ENCODE measurements at regions not wholly inside any gene's neighbourhood (a gene's known extent, or its start where the extent isn't known, plus 50 kb on each side); places are given as distances from the start of the nearest gene placed in this dataset.

DNA sequence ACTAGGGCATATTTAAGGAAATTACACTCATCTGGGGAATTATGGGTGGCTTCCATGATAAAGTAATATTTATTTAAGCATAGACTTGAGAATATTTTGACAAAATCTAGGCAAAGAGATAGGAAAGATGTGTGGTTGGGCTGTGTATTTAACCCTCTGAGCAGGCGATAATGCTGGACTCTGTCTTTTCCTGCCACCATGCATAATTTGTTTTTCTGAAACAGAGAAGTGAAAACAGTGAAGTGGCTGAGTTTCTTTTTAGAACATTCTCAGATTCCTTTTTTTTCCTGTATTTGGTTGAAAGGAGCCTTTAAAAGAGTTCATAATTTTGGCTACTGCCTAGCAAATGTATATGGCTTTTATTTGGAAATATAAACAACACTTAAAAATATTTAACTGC lies 104.8 kb upstream of the CDH19 start:
- no peak overlapping the region for H3K4me2 ChIP-seq (ENCODE audit: insufficient read depth, low read length, poor library complexity, severe bottlenecking)
- H2AFZ ChIP-seq (ENCODE audit: low read length), result peak overlapping the region; percentile 32
- H3K27ac ChIP-seq (replicated peaks; ENCODE audit: low read length), result no peak overlapping the region
- no peak overlapping the region for H2BK12ac ChIP-seq (ENCODE audit: low read length)
- H3K18ac ChIP-seq (ENCODE audit: low read length), result no peak overlapping the region
- no peak overlapping the region for H3K9ac ChIP-seq (ENCODE audit: low read depth, low read length, poor library complexity)
- H2BK5ac ChIP-seq (ENCODE audit: low read length), result no peak overlapping the region
- no peak overlapping the region for H2BK15ac ChIP-seq (ENCODE audit: low read length)
- no peaks in the 10 kb centered on the region for H3K9me3 ChIP-seq (replicated peaks in 1 of 2; ENCODE audit: control insufficient read depth in 2 of 2, insufficient read depth in 1 of 2, low read depth in 1 of 2, low read length in 2 of 2)
- no peak overlapping the region for H3K14ac ChIP-seq (ENCODE audit: low read length)
- no peak overlapping the region for H2AK5ac ChIP-seq (ENCODE audit: low read depth, low read length)
- H3K36me3 ChIP-seq (replicated peaks in 1 of 2; ENCODE audit: control insufficient read depth in 2 of 2, insufficient read depth in 2 of 2, low read length in 2 of 2), result no peaks in the 10 kb centered on the region
- no peak overlapping the region for H3K4ac ChIP-seq (ENCODE audit: low read length)
- H2BK120ac ChIP-seq (ENCODE audit: low read depth, low read length), result no peak overlapping the region
- no peak overlapping the region for H4K8ac ChIP-seq (ENCODE audit: low read depth, low read length)
- no peaks in the 10 kb centered on the region for H3K27me3 ChIP-seq (ENCODE audit: control insufficient read depth in 3 of 3, insufficient read depth in 3 of 3, low read depth in 1 of 3, low read length in 3 of 3)
- H3K4me1 ChIP-seq (ENCODE audit: control insufficient read depth in 2 of 2, insufficient read depth in 1 of 2, low read depth in 1 of 2, low read length in 2 of 2), result no peaks in the 10 kb centered on the region
- H4K91ac ChIP-seq (ENCODE audit: low read depth, low read length, poor library complexity), result no peak overlapping the region
- WGBS, 2 donors (ENCODE audit: extremely low coverage in 2 of 2, insufficient read length in 2 of 2, insufficient replicate concordance in 1 of 2), result no CpG with 5 or more reads among the region's 1 CpG
- no peaks in the 10 kb centered on the region for H3K79me1 ChIP-seq (ENCODE audit: low read depth, low read length)
- H3K4me3 ChIP-seq (ENCODE audit: low read length in 2 of 2), result no peak overlapping the region
- no peak for DNase-seq (ENCODE audit: low spot score)
- H3K23ac ChIP-seq (ENCODE audit: low read depth, low read length, poor library complexity), result no peak overlapping the region

DNA sequence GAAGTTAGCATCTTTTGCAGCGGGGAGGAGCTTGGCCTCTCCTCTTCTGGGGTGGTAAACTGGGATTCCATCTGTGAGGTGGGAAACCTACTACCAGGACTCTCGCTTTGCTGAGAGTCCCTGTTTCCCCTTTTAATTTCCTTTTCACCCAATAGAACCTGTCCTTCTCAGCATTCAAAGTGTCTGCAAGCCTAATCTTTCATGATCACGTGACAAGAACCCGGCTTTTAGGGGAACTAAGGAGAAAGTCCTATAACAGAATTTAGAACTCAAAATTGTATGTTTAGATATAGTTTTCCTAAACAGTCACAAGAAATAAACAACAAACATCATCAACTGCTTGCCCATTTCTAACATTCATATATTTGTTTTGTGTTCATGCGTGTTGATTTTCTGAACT lies 103.6 kb upstream of the CDH19 start:
- no peaks in the 10 kb centered on the region for H3K79me1 ChIP-seq (ENCODE audit: low read depth, low read length)
- H2BK15ac ChIP-seq (ENCODE audit: low read length), result no peak overlapping the region
- no peaks in the 10 kb centered on the region for H3K9me3 ChIP-seq (replicated peaks in 1 of 2; ENCODE audit: control insufficient read depth in 2 of 2, insufficient read depth in 1 of 2, low read depth in 1 of 2, low read length in 2 of 2)
- no peak overlapping the region for H4K91ac ChIP-seq (ENCODE audit: low read depth, low read length, poor library complexity)
- DNase-seq (ENCODE audit: low spot score), result no peak
- H3K4ac ChIP-seq (ENCODE audit: low read length), result no peak overlapping the region
- no peak overlapping the region for H2BK5ac ChIP-seq (ENCODE audit: low read length)
- no peak overlapping the region for H3K14ac ChIP-seq (ENCODE audit: low read length)
- no CpG with 5 or more reads among the region's 5 CpGs for WGBS, 2 donors (ENCODE audit: extremely low coverage in 2 of 2, insufficient read length in 2 of 2, insufficient replicate concordance in 1 of 2)
- peak overlapping the region; percentile 81 for H2BK120ac ChIP-seq (ENCODE audit: low read depth, low read length)
- no peak overlapping the region for H3K18ac ChIP-seq (ENCODE audit: low read length)
- no peak overlapping the region for H4K8ac ChIP-seq (ENCODE audit: low read depth, low read length)
- H3K27me3 ChIP-seq (ENCODE audit: control insufficient read depth in 3 of 3, insufficient read depth in 3 of 3, low read depth in 1 of 3, low read length in 3 of 3), result no peaks in the 10 kb centered on the region
- H3K4me3 ChIP-seq (ENCODE audit: low read length in 2 of 2), result no peak overlapping the region
- no peak overlapping the region for H2BK12ac ChIP-seq (ENCODE audit: low read length)
- no peaks in the 10 kb centered on the region for H3K4me1 ChIP-seq (ENCODE audit: control insufficient read depth in 2 of 2, insufficient read depth in 1 of 2, low read depth in 1 of 2, low read length in 2 of 2)
- H3K4me2 ChIP-seq (ENCODE audit: insufficient read depth, low read length, poor library complexity, severe bottlenecking), result no peak overlapping the region
- H2AK5ac ChIP-seq (ENCODE audit: low read depth, low read length), result no peak overlapping the region
- H3K23ac ChIP-seq (ENCODE audit: low read depth, low read length, poor library complexity), result no peak overlapping the region
- H3K36me3 ChIP-seq (replicated peaks in 1 of 2; ENCODE audit: control insufficient read depth in 2 of 2, insufficient read depth in 2 of 2, low read length in 2 of 2), result no peaks in the 10 kb centered on the region
- H2AFZ ChIP-seq (ENCODE audit: low read length), result peak overlapping the region; percentile 62
- H3K9ac ChIP-seq (ENCODE audit: low read depth, low read length, poor library complexity), result no peak overlapping the region
- no peak overlapping the region for H3K27ac ChIP-seq (replicated peaks; ENCODE audit: low read length)

DNA sequence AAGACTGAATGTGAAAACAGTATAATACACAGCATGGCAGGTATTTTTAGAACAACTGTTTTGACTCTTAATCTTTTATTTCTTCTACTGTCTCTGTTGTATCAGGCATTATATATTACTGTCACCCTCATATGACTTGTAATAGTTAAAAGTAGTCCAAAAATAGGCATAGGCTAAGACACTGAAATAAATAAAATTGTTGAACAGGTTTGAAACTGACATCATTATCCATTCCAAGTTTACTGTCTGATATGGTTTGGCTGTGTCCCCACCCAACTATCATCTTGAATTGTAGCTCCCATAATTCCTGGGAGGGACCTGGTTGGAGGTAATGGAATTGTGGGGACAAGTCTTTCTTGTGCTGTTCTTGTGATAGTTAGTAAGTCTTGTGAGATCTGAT lies 91.4 kb upstream of the CDH19 start:
- H2BK12ac ChIP-seq (ENCODE audit: low read length), result no peak overlapping the region
- H3K36me3 ChIP-seq (replicated peaks in 1 of 2; ENCODE audit: control insufficient read depth in 2 of 2, insufficient read depth in 2 of 2, low read length in 2 of 2), result no peaks in the 10 kb centered on the region
- no peak overlapping the region for H3K23ac ChIP-seq (ENCODE audit: low read depth, low read length, poor library complexity)
- H3K4me3 ChIP-seq (ENCODE audit: low read length in 2 of 2), result no peak overlapping the region
- H3K9ac ChIP-seq (ENCODE audit: low read depth, low read length, poor library complexity), result no peak overlapping the region
- no peak overlapping the region for H3K27ac ChIP-seq (replicated peaks; ENCODE audit: low read length)
- H3K18ac ChIP-seq (ENCODE audit: low read length), result no peak overlapping the region
- no peaks in the 10 kb centered on the region for H3K79me1 ChIP-seq (ENCODE audit: low read depth, low read length)
- no peaks in the 10 kb centered on the region for H3K27me3 ChIP-seq (ENCODE audit: control insufficient read depth in 3 of 3, insufficient read depth in 3 of 3, low read depth in 1 of 3, low read length in 3 of 3)
- H3K9me3 ChIP-seq (replicated peaks in 1 of 2; ENCODE audit: control insufficient read depth in 2 of 2, insufficient read depth in 1 of 2, low read depth in 1 of 2, low read length in 2 of 2), result peaks cover 0 to under 1% of the 10 kb centered on the region in 2 donors
- H2BK15ac ChIP-seq (ENCODE audit: low read length), result no peak overlapping the region
- H2BK5ac ChIP-seq (ENCODE audit: low read length), result no peak overlapping the region
- H3K4me1 ChIP-seq (ENCODE audit: control insufficient read depth in 2 of 2, insufficient read depth in 1 of 2, low read depth in 1 of 2, low read length in 2 of 2), result no peaks in the 10 kb centered on the region
- no peak for DNase-seq (ENCODE audit: low spot score)
- H4K8ac ChIP-seq (ENCODE audit: low read depth, low read length), result no peak overlapping the region
- H2BK120ac ChIP-seq (ENCODE audit: low read depth, low read length), result no peak overlapping the region
- no peak overlapping the region for H3K4ac ChIP-seq (ENCODE audit: low read length)
- H4K91ac ChIP-seq (ENCODE audit: low read depth, low read length, poor library complexity), result no peak overlapping the region
- H3K14ac ChIP-seq (ENCODE audit: low read length), result no peak overlapping the region
- no peak overlapping the region for H3K4me2 ChIP-seq (ENCODE audit: insufficient read depth, low read length, poor library complexity, severe bottlenecking)
- no peak overlapping the region for H2AK5ac ChIP-seq (ENCODE audit: low read depth, low read length)
- peak overlapping the region; percentile 45 for H2AFZ ChIP-seq (ENCODE audit: low read length)

DNA sequence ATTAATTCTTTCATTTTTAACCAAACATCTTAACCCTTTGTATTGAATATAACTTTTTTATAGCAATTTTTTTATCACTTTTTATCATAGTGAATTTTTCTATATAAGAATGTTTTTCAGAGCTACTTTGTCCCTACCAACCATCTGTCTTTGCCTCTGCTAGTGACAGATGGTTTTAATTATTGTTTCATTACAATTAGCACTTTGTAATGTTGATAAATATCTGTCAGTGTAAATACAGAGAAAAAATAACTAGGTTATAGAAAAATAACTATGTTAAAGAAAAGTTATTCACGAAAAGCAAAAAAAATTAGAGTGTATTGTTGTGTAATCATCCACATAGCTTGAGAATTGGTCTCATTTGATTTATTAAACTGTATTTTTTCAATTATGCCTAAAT lies 91.0 kb upstream of the CDH19 start:
- Histone ChIP-seq H3K9ac (ENCODE audit: low read depth, low read length, poor library complexity) (no peak overlapping the region), H3K4me1 (ENCODE audit: control insufficient read depth in 2 of 2, insufficient read depth in 1 of 2, low read depth in 1 of 2, low read length in 2 of 2) (no peaks in the 10 kb centered on the region), H2AK5ac (ENCODE audit: low read depth, low read length) (no peak overlapping the region), H2BK5ac (ENCODE audit: low read length) (no peak overlapping the region), H3K79me1 (ENCODE audit: low read depth, low read length) (no peaks in the 10 kb centered on the region), H3K14ac (ENCODE audit: low read length) (no peak overlapping the region), H3K23ac (ENCODE audit: low read depth, low read length, poor library complexity) (no peak overlapping the region), H3K4me2 (ENCODE audit: insufficient read depth, low read length, poor library complexity, severe bottlenecking) (no peak overlapping the region), H4K91ac (ENCODE audit: low read depth, low read length, poor library complexity) (no peak overlapping the region), H3K9me3 (replicated peaks in 1 of 2; ENCODE audit: control insufficient read depth in 2 of 2, insufficient read depth in 1 of 2, low read depth in 1 of 2, low read length in 2 of 2) (peaks cover 0 to 4% of the 10 kb centered on the region in 2 donors), H2AFZ (ENCODE audit: low read length) (no peak overlapping the region), H3K36me3 (replicated peaks in 1 of 2; ENCODE audit: control insufficient read depth in 2 of 2, insufficient read depth in 2 of 2, low read length in 2 of 2) (no peaks in the 10 kb centered on the region), H3K18ac (ENCODE audit: low read length) (no peak overlapping the region), H3K4ac (ENCODE audit: low read length) (no peak overlapping the region), H3K27me3 (ENCODE audit: control insufficient read depth in 3 of 3, insufficient read depth in 3 of 3, low read depth in 1 of 3, low read length in 3 of 3) (no peaks in the 10 kb centered on the region), H2BK12ac (ENCODE audit: low read length) (no peak overlapping the region), H3K4me3 (ENCODE audit: low read length in 2 of 2) (no peak overlapping the region), H4K8ac (ENCODE audit: low read depth, low read length) (no peak overlapping the region), H3K27ac (replicated peaks; ENCODE audit: low read length) (no peak overlapping the region), H2BK120ac (ENCODE audit: low read depth, low read length) (no peak overlapping the region), H2BK15ac (ENCODE audit: low read length) (no peak overlapping the region)
- DNase-seq (ENCODE audit: low spot score), result no peak
- no CpG with 5 or more reads among the region's 1 CpG for WGBS, 2 donors (ENCODE audit: extremely low coverage in 2 of 2, insufficient read length in 2 of 2, insufficient replicate concordance in 1 of 2)
